ENCODE measurements at regions not wholly inside any gene's neighbourhood (a gene's known extent, or its start where the extent isn't known, plus 50 kb on each side); places are given as distances from the start of the nearest gene placed in this dataset.

DNA sequence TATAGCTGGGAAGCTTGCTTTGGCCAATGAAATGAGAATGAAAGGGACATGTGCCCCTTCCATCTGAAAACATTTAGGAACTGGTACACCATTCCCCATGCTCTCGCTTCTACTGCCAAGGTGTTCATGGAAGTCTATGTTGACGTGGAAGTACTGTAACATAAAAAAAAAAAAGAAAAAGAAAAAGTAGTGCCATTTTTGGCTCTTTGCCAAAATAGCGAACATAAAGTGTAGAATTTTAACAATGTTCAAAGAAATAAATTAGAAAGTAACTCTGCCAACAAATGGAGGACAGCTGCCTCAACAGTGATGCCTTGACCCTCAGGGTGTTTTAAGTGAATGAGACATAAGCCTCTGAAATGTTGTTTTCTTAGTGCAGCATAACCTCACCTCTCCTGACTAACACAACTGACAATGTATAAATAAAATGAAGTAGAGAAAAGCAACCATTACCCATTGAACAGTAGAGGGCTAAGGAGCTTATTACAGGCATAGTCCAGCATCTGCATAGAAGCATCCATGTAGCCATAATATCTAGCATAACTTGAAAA, 536.6 kb downstream of the DTWD2 start:
- TF ChIP-seq HDGF (IDR thresholded peaks at IDR 0.05; ENCODE audit: borderline replicate concordance) (no peak), SUZ12 (IDR thresholded peaks at IDR 0.05) (no peak), BHLHE40 (IDR thresholded peaks at IDR 0.05; ENCODE audit: borderline replicate concordance) (no peak), FOXK2 (IDR thresholded peaks at IDR 0.05) (no peak), SP1 (IDR thresholded peaks at IDR 0.05) (no peak), FOXM1 (IDR thresholded peaks at IDR 0.05; ENCODE audit: borderline replicate concordance) (no peak), LEF1 (IDR thresholded peaks at IDR 0.05; ENCODE audit: borderline replicate concordance) (no peak)

Measured in HEK293T (cell line).